Liver (tissue), 8 donors: ENCODE measurements at regions not wholly inside any gene's neighbourhood (a gene's known extent, or its start where the extent isn't known, plus 50 kb on each side); places are given as distances from the start of the nearest gene placed in this dataset.

Source experiments
- DNase-seq: peaks from one replicate; pipeline ENCODE4 v3.0.0-alpha.2; 2017; ENCODE audit warnings: low spot score
- H3K27ac ChIP-seq, 2 donors: one replicate each; pipeline ENCODE4 v1.7.0; 2013; ENCODE audit warnings: inconsistent platforms in 2 of 2, low read length in 2 of 2, control low read depth in 1 of 2, low read depth in 1 of 2, mild to moderate bottlenecking in 1 of 2
- H3K27me3 ChIP-seq, 4 donors: one replicate each; pipeline versions ENCODE4 v1.6.1 to v1.7.0; 2013; ENCODE audit warnings: low read length in 3 of 4, inconsistent platforms in 1 of 4, mild to moderate bottlenecking in 1 of 4, moderate library complexity in 1 of 4; ENCODE audit not compliant: control insufficient read depth in 4 of 4, insufficient read depth in 4 of 4
- H3K36me3 ChIP-seq, 4 donors: one replicate each; pipeline versions ENCODE4 v1.6.1 to v1.7.0; 2013; ENCODE audit warnings: low read length in 3 of 4, mild to moderate bottlenecking in 3 of 4, low read depth in 1 of 4, moderate library complexity in 1 of 4; ENCODE audit not compliant: control insufficient read depth in 4 of 4, insufficient read depth in 3 of 4
- H3K4me1 ChIP-seq, 4 donors: one replicate each; pipeline versions ENCODE4 v1.6.1 to v1.7.0; 2013; ENCODE audit warnings: low read length in 3 of 4, mild to moderate bottlenecking in 3 of 4, moderate library complexity in 1 of 4; ENCODE audit not compliant: control insufficient read depth in 4 of 4, insufficient read depth in 4 of 4
- H3K4me3 ChIP-seq, 3 donors: one replicate each; pipeline versions ENCODE4 v1.6.1 to v1.7.0; 2013; ENCODE audit warnings: low read length in 3 of 3, control low read depth in 1 of 3, low read depth in 1 of 3, mild to moderate bottlenecking in 1 of 3
- H3K9ac ChIP-seq, 2 donors: one replicate each; pipeline ENCODE4 v1.7.0; 2013; ENCODE audit warnings: low read length in 2 of 2, mild to moderate bottlenecking in 2 of 2, moderate library complexity in 2 of 2, control low read depth in 1 of 2, low read depth in 1 of 2
- H3K9me3 ChIP-seq, 4 donors: one replicate each; pipeline versions ENCODE4 v1.6.1 to v1.7.0; 2013; ENCODE audit warnings: low read length in 3 of 4; ENCODE audit not compliant: control insufficient read depth in 4 of 4
- CTCF ChIP-seq: fragments of 150-350 bp; IDR thresholded peaks from 2 replicates; pipeline ENCODE4 v1.5.1; 2017; ENCODE audit warnings: improper control_type of control experiment, low read depth, low read length; ENCODE audit not compliant: missing input control
- EGR1 ChIP-seq, 2 donors: IDR thresholded peaks; 2 replicates each; pipeline ENCODE4 v1.6.1; 2016 to 2018; ENCODE audit warnings: antibody characterized with exemption in 2 of 2, low read depth in 2 of 2
- FOXA1 ChIP-seq: IDR thresholded peaks from 2 replicates; pipeline ENCODE4 v1.6.1; 2016; ENCODE audit warnings: antibody characterized with exemption
- FOXA2 ChIP-seq: IDR thresholded peaks from 2 replicates; pipeline ENCODE4 v1.6.1; 2016; ENCODE audit warnings: antibody characterized with exemption
- GABPA ChIP-seq, 2 donors: IDR thresholded peaks in 1 of 2; conservative IDR thresholded peaks in 1 of 2; 2 replicates each; pipeline ENCODE4 v1.6.1; 2016; ENCODE audit warnings: antibody characterized with exemption in 2 of 2, mild to moderate bottlenecking in 1 of 2, moderate library complexity in 1 of 2
- HNF4A ChIP-seq, 2 donors: conservative IDR thresholded peaks; 2 replicates each; pipeline ENCODE4 v1.6.1; 2016; ENCODE audit warnings: antibody characterized with exemption in 2 of 2, mild to moderate bottlenecking in 2 of 2
- HNF4G ChIP-seq: IDR thresholded peaks from 2 replicates; pipeline ENCODE4 v1.6.1; 2016; ENCODE audit warnings: antibody characterized with exemption
- JUND ChIP-seq, 2 donors: IDR thresholded peaks; 2 replicates each; pipeline ENCODE4 v1.6.1; 2016; ENCODE audit warnings: antibody characterized with exemption in 2 of 2
- MAX ChIP-seq: IDR thresholded peaks from 2 replicates; pipeline ENCODE4 v1.6.1; 2016; ENCODE audit warnings: antibody characterized with exemption
- NR2F2 ChIP-seq: IDR thresholded peaks from 2 replicates; pipeline ENCODE4 v1.6.1; 2016; ENCODE audit warnings: antibody characterized with exemption
- RAD21 ChIP-seq, 2 donors: IDR thresholded peaks; 2 replicates each; pipeline ENCODE4 v1.6.1; 2016; ENCODE audit warnings: antibody characterized with exemption in 2 of 2, mild to moderate bottlenecking in 2 of 2
- RXRA ChIP-seq, 2 donors: IDR thresholded peaks; 2 replicates each; pipeline ENCODE4 v1.6.1; 2017 to 2018; ENCODE audit warnings: antibody characterized with exemption in 2 of 2, mild to moderate bottlenecking in 1 of 2
- SP1 ChIP-seq: IDR thresholded peaks from 2 replicates; pipeline ENCODE4 v1.6.1; 2018; ENCODE audit warnings: antibody characterized with exemption, mild to moderate bottlenecking
- TAF1 ChIP-seq: conservative IDR thresholded peaks from 2 replicates; pipeline ENCODE4 v1.6.1; 2016; ENCODE audit warnings: antibody characterized with exemption, mild to moderate bottlenecking
- YY1 ChIP-seq: IDR thresholded peaks from 2 replicates; pipeline ENCODE4 v1.6.1; 2016; ENCODE audit warnings: antibody characterized with exemption, mild to moderate bottlenecking
- ZBTB33 ChIP-seq: IDR thresholded peaks from 2 replicates; pipeline ENCODE4 v1.6.1; 2016; ENCODE audit warnings: antibody characterized with exemption
- WGBS: extraction: QIAGEN DNeasy Blood & Tissue Kit; methylation state at CpG from one replicate; pipeline ENCODE4 v1.1.7; 2013; 5-methylcytosine and 5-hydroxymethylcytosine counted together
- TF ChIP-seq, protein P1 (sequence below): IDR thresholded peaks from 2 replicates; pipeline ENCODE4 v1.6.1; 2016; ENCODE audit warnings: antibody characterized with exemption
- TF ChIP-seq, protein P2 (sequence below): IDR thresholded peaks from 2 replicates; pipeline ENCODE4 v1.6.1; 2016; ENCODE audit warnings: antibody characterized with exemption, mild to moderate bottlenecking
- donor health status: healthy.
- donor health status: healthy.
- donor health status: healthy.
- donor health status: healthy.
- donor health status: healthy.

GRCh38 chrY:7359520-7359919, 448.0 kb upstream of the AMELY start:
- 94% methylated on average over 4 of the region's 4 CpGs for WGBS
- no peaks in the 10 kb centered on the region for H3K4me1 ChIP-seq
- no peak overlapping the region for H3K27ac ChIP-seq
- no peak overlapping the region for H3K4me3 ChIP-seq
- no peaks in the 10 kb centered on the region for H3K9me3 ChIP-seq
- TF ChIP-seq HNF4A (conservative IDR thresholded peaks at IDR 0.05) = no peak
- TF ChIP-seq YY1 = no peak
- no peak for TF ChIP-seq NR2F2
- TF ChIP-seq MAX = no peak
- TF ChIP-seq GABPA (IDR thresholded peaks at IDR 0.05 in 1 of 2, conservative IDR thresholded peaks at IDR 0.05 in 1 of 2) = no peak
- TF ChIP-seq, protein P1, sequence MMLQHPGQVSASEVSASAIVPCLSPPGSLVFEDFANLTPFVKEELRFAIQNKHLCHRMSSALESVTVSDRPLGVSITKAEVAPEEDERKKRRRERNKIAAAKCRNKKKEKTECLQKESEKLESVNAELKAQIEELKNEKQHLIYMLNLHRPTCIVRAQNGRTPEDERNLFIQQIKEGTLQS = no peak
- TF ChIP-seq, protein P2, sequence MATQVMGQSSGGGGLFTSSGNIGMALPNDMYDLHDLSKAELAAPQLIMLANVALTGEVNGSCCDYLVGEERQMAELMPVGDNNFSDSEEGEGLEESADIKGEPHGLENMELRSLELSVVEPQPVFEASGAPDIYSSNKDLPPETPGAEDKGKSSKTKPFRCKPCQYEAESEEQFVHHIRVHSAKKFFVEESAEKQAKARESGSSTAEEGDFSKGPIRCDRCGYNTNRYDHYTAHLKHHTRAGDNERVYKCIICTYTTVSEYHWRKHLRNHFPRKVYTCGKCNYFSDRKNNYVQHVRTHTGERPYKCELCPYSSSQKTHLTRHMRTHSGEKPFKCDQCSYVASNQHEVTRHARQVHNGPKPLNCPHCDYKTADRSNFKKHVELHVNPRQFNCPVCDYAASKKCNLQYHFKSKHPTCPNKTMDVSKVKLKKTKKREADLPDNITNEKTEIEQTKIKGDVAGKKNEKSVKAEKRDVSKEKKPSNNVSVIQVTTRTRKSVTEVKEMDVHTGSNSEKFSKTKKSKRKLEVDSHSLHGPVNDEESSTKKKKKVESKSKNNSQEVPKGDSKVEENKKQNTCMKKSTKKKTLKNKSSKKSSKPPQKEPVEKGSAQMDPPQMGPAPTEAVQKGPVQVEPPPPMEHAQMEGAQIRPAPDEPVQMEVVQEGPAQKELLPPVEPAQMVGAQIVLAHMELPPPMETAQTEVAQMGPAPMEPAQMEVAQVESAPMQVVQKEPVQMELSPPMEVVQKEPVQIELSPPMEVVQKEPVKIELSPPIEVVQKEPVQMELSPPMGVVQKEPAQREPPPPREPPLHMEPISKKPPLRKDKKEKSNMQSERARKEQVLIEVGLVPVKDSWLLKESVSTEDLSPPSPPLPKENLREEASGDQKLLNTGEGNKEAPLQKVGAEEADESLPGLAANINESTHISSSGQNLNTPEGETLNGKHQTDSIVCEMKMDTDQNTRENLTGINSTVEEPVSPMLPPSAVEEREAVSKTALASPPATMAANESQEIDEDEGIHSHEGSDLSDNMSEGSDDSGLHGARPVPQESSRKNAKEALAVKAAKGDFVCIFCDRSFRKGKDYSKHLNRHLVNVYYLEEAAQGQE = no peak
- no peak for TF ChIP-seq RAD21 (IDR thresholded peaks at IDR 0.05)
- TF ChIP-seq TAF1 = no peak
- no peak for TF ChIP-seq EGR1 (IDR thresholded peaks at IDR 0.05; ENCODE audit: low read depth in 2 of 2)
- TF ChIP-seq JUND (IDR thresholded peaks at IDR 0.05) = no peak
- no peak for TF ChIP-seq SP1
- TF ChIP-seq CTCF = no peak
- no peak for TF ChIP-seq ZBTB33
- TF ChIP-seq FOXA2 = no peak
- no peak for TF ChIP-seq HNF4G
- TF ChIP-seq RXRA (IDR thresholded peaks at IDR 0.05) = no peak
- no peak for TF ChIP-seq FOXA1
- H3K27me3 ChIP-seq = no peaks in the 10 kb centered on the region
- no peak overlapping the region for H3K9ac ChIP-seq
- no peak for DNase-seq
- H3K36me3 ChIP-seq = peaks cover 0 to 7% (median 0%) of the 10 kb centered on the region in 4 donors
